ENCODE measurements at regions not wholly inside any gene's neighbourhood (a gene's known extent, or its start where the extent isn't known, plus 50 kb on each side); places are given as distances from the start of the nearest gene placed in this dataset.

DNA sequence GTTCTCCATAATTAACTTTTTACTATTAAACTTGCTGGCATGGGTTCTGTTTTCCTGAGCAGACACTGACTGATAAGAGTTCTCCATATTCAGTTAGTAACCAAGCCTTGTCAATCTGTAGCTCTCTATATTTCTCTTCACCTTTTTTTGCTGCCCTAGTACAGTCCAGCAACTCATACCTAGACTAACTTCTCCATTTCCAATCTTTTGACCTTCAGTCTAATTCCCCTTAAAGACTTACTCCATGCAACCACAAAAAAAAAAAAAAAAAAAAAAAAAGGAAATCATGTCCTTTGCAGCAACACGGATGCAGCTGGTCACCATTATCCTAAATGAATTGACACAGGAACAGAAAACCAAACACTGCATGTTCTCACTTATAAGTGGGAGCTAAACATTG is 125.7 kb upstream of the KRAS start:
- ChIA-PET CTCF (interaction anchor here (0.6 kb wide), 2 partner anchors 10 to 135 kb away, joined by 3 to 4 read pairs; no protein-coding TSS in a partner anchor), POLR2A (no interaction called here)
- no peak for DNase-seq (ENCODE audit: low read depth)
- no peaks in the 10 kb centered on the region for H3K27me3 ChIP-seq (ENCODE audit: control insufficient read depth, insufficient read depth, low read length)
- H3K4me3 ChIP-seq (ENCODE audit: low read depth, low read length), result no peak overlapping the region
- TF ChIP-seq, protein P1, sequence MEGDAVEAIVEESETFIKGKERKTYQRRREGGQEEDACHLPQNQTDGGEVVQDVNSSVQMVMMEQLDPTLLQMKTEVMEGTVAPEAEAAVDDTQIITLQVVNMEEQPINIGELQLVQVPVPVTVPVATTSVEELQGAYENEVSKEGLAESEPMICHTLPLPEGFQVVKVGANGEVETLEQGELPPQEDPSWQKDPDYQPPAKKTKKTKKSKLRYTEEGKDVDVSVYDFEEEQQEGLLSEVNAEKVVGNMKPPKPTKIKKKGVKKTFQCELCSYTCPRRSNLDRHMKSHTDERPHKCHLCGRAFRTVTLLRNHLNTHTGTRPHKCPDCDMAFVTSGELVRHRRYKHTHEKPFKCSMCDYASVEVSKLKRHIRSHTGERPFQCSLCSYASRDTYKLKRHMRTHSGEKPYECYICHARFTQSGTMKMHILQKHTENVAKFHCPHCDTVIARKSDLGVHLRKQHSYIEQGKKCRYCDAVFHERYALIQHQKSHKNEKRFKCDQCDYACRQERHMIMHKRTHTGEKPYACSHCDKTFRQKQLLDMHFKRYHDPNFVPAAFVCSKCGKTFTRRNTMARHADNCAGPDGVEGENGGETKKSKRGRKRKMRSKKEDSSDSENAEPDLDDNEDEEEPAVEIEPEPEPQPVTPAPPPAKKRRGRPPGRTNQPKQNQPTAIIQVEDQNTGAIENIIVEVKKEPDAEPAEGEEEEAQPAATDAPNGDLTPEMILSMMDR (IDR thresholded peaks at IDR 0.05; ENCODE audit: insufficient read depth, low read depth, low read length), result no peak
- no peaks in the 10 kb centered on the region for H3K36me3 ChIP-seq (ENCODE audit: control insufficient read depth, insufficient read depth, low read length)

DNA sequence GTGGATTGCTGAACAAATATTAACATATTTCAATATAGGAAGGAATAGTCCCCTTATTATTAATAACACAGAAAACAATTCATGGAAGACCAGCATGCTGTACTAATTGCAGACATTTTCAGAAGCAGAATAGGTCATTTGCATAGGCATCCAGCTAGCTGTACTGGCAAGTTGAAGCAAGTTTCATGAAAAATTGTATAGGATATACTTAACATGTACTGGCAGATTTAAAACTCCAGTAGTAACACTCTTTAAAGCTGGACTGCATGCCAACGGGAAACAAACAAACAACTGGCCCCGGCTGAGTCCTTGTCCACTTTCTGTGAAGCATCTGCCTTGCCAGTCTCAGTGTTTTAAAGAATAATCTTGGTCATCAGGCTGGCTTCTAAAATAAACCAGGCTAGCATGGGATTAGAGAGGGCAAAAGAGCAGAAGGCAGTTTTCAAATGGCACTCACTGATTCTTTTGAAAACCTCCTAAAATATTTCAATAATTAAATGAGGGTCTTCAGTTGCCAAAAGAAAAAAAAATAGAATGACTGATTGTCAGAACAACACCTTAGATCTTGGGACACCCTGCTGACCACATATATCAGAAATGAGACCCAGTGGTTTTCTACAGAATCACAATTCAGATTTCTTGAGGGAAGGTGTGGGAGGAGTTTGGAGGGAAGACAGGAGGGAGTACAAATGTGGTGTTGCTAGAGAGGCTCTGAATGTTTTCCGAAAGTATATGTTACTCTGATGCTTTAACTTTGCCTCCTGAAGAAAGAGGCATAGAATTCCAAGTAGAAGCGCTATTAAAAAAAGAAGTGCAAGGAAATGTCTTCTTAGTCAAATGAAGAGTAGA is 122.5 kb upstream of the KRAS start:
- POLR2A ChIA-PET, result no interaction called here
- CTCF ChIA-PET, result no interaction called here
- Histone ChIP-seq H3K27me3 (ENCODE audit: control insufficient read depth, insufficient read depth, low read length) (no peaks in the 10 kb centered on the region), H3K36me3 (ENCODE audit: control insufficient read depth, insufficient read depth, low read length) (no peaks in the 10 kb centered on the region), H3K4me3 (ENCODE audit: low read depth, low read length) (no peak overlapping the region)
- no peak for DNase-seq (ENCODE audit: low read depth)
- TF ChIP-seq, protein P1 (IDR thresholded peaks at IDR 0.05; ENCODE audit: insufficient read depth, low read depth, low read length), result no peak

DNA sequence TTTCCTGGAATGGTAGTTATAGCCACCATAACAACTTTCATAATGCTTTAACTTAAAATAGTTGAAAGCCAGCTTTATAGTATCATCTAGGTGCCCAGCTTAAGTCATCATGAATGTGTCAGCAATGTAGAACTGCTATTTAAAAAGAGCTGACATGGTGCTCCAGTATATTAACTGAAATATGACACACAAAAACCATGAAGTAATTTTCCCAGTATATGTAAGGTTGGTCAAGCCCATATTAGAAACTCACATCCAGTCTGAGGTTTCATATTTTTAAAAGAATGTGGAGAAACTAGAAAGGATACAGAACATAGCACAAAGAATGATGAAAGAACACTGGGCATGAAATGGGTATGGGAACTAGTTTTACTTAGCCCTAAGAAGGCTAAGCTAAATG is 121.3 kb upstream of the KRAS start:
- Histone ChIP-seq H3K4me3 (ENCODE audit: low read depth, low read length) (no peak overlapping the region), H3K36me3 (ENCODE audit: control insufficient read depth, insufficient read depth, low read length) (no peaks in the 10 kb centered on the region), H3K27me3 (ENCODE audit: control insufficient read depth, insufficient read depth, low read length) (no peaks in the 10 kb centered on the region)
- no peak for DNase-seq (ENCODE audit: low read depth)
- CTCF ChIA-PET, result no interaction called here
- POLR2A ChIA-PET, result no interaction called here
- TF ChIP-seq, protein P1 (IDR thresholded peaks at IDR 0.05; ENCODE audit: insufficient read depth, low read depth, low read length), result no peak

DNA sequence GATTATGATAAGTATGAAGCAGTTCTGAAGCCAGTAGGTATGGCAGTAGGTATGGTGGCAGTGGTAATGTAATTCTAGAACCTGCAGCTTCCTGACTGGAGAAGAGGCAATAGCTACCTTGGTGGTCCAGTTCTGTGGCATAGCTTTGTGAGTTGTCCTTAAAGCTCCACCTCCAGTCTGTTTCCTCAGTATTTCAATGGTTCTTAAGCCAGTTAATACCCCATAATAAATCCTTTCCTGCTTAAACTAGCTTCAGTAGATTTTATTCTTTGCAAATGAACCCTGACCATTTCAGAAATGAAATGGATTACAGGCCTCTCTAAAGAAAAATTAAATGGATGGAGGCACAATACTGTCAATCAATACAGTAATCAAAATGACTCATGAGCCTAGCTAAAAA is 117.8 kb upstream of the KRAS start:
- no peak for DNase-seq (ENCODE audit: low read depth)
- POLR2A ChIA-PET, result no interaction called here
- no peak overlapping the region for H3K4me3 ChIP-seq (ENCODE audit: low read depth, low read length)
- TF ChIP-seq, protein P1 (IDR thresholded peaks at IDR 0.05; ENCODE audit: insufficient read depth, low read depth, low read length), result no peak
- CTCF ChIA-PET, result no interaction called here
- H3K27me3 ChIP-seq (ENCODE audit: control insufficient read depth, insufficient read depth, low read length), result no peaks in the 10 kb centered on the region
- H3K36me3 ChIP-seq (ENCODE audit: control insufficient read depth, insufficient read depth, low read length), result no peaks in the 10 kb centered on the region

DNA sequence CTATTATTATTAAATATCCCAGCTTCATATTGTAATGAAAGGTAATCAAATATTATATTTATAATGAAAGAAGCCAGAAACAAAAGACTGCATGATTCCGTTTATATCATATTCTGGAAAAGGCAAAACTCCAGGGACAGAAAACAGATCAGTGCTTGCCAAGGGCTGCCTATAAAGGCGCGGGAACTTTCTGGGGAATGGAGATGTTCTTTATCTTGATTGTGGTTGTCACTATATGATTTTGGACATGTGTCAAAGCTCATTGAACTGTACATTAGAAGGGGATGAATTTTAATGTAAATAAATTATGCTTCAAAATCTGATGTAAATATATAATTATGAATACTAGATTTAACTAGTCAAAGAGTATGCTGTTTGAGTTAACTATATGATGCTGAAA is 115.4 kb upstream of the KRAS start:
- Histone ChIP-seq H3K4me3 (ENCODE audit: low read depth, low read length) (no peak overlapping the region), H3K36me3 (ENCODE audit: control insufficient read depth, insufficient read depth, low read length) (no peaks in the 10 kb centered on the region), H3K27me3 (ENCODE audit: control insufficient read depth, insufficient read depth, low read length) (no peaks in the 10 kb centered on the region)
- TF ChIP-seq, protein P1 (IDR thresholded peaks at IDR 0.05; ENCODE audit: insufficient read depth, low read depth, low read length), result no peak
- CTCF ChIA-PET, result interaction anchor here (0.6 kb wide), 1 partner anchor 11 kb away, joined by 3 read pairs; no protein-coding TSS in a partner anchor
- POLR2A ChIA-PET, result interaction anchor here (0.6 kb wide), 1 partner anchor 21 kb away, joined by 3 read pairs; no protein-coding TSS in a partner anchor
- DNase-seq (ENCODE audit: low read depth), result no peak
